Fibroblast of upper back skin (primary cell): ENCODE measurements at regions not wholly inside any gene's neighbourhood (a gene's known extent, or its start where the extent isn't known, plus 50 kb on each side); places are given as distances from the start of the nearest gene placed in this dataset.
"Not testable (repeated sequence)": the region's sequence is repeated elsewhere in the genome, so short reads cannot be mapped to it uniquely, and the experiment has no call there.

ENCODE experiments used
- DNase-seq: peaks from one replicate; pipeline ENCODE4 v3.0.0-alpha.2; 2013

- no peak for DNase-seq
Measured at GRCh38 chr19:30936276-30936675, 413.0 kb downstream of the TSHZ3 start.

- no peak for DNase-seq
Measured at GRCh38 chr19:30935146-30935545, 414.1 kb downstream of the TSHZ3 start.

- not testable (repeated sequence) for DNase-seq
Measured at GRCh38 chr19:30933454-30933853, 415.8 kb downstream of the TSHZ3 start.

- DNase-seq: no peak
Measured at GRCh38 chr19:30932854-30933253, 416.4 kb downstream of the TSHZ3 start.

GRCh38 chr19:30930941-30931706, 418.1 kb downstream of the TSHZ3 start:
- no peak for DNase-seq

GRCh38 chr19:30927705-30928104, 421.5 kb downstream of the TSHZ3 start:
- DNase-seq: no peak

GRCh38 chr19:30924670-30925069, 424.6 kb downstream of the TSHZ3 start:
- no peak for DNase-seq

- DNase-seq: no peak
Measured at GRCh38 chr19:30924069-30924636, 425.1 kb downstream of the TSHZ3 start.

GRCh38 chr19:30923621-30924020, 425.6 kb downstream of the TSHZ3 start:
- no peak for DNase-seq

GRCh38 chr19:30923096-30923495, 426.1 kb downstream of the TSHZ3 start:
- DNase-seq: no peak

GRCh38 chr19:30920222-30920621, 429.0 kb downstream of the TSHZ3 start:
- no peak for DNase-seq

- DNase-seq: no peak
Measured at GRCh38 chr19:30919737-30920136, 429.5 kb downstream of the TSHZ3 start.

GRCh38 chr19:30916238-30916637, 433.0 kb downstream of the TSHZ3 start:
- DNase-seq: no peak

GRCh38 chr19:30911491-30911890, 437.7 kb downstream of the TSHZ3 start:
- DNase-seq: no peak

GRCh38 chr19:30910485-30911240, 438.6 kb downstream of the TSHZ3 start:
- no peak for DNase-seq

GRCh38 chr19:30909216-30909615, 440.0 kb downstream of the TSHZ3 start:
- no peak for DNase-seq

- no peak for DNase-seq
Measured at GRCh38 chr19:30908262-30908771, 440.9 kb downstream of the TSHZ3 start.

- DNase-seq: no peak
Measured at GRCh38 chr19:30906871-30907270, 442.4 kb downstream of the TSHZ3 start.

- no peak for DNase-seq
Measured at GRCh38 chr19:30900051-30900450, 449.2 kb downstream of the TSHZ3 start.

GRCh38 chr19:30898353-30899103, 450.7 kb downstream of the TSHZ3 start:
- no peak for DNase-seq

GRCh38 chr19:30897553-30897952, 451.7 kb downstream of the TSHZ3 start:
- DNase-seq: no peak

GRCh38 chr19:30897034-30897433, 452.2 kb downstream of the TSHZ3 start:
- DNase-seq: no peak

GRCh38 chr19:30896554-30896953, 452.7 kb downstream of the TSHZ3 start:
- peak; percentile 20 for DNase-seq
